Motor neuron (in vitro differentiated cells): ENCODE measurements at regions not wholly inside any gene's neighbourhood (a gene's known extent, or its start where the extent isn't known, plus 50 kb on each side); places are given as distances from the start of the nearest gene placed in this dataset.

ENCODE experiments used
- ATAC-seq, 8 experiments: fragments of 200-7000 bp; cut with Tn5 transposase; replicated peaks in 6 of 8; 2 replicates each; pipeline ENCODE4 v1.8.0; 2021; ENCODE audit warnings: mild to moderate bottlenecking in 8 of 8, moderate library complexity in 8 of 8
- H3K27ac ChIP-seq, 2 donors: fragments of 250-450 bp; sonication (Bioruptor Pico); 2 replicates each; pipeline ENCODE4 v1.9.0; 2021; ENCODE audit warnings: antibody characterized with exemption in 2 of 2, mild to moderate bottlenecking in 2 of 2, moderate library complexity in 1 of 2
- H3K4me1 ChIP-seq, 2 donors: fragments of 250-450 bp; sonication (Bioruptor Pico); replicated peaks in 1 of 2; 2 replicates each; pipeline ENCODE4 v1.6.1; 2021; ENCODE audit warnings: antibody characterized with exemption in 2 of 2, mild to moderate bottlenecking in 2 of 2, moderate library complexity in 1 of 2
- H3K4me3 ChIP-seq, 5 donors: fragments of 250-450 bp; sonication (Bioruptor Pico); 2 replicates each; pipeline ENCODE4 v1.9.0; 2021; ENCODE audit warnings: antibody characterized with exemption in 5 of 5, mild to moderate bottlenecking in 5 of 5, moderate library complexity in 4 of 5
- WGBS, 10 experiments: fragments of 450-650 bp; shearing (Covaris generic); methylation state at CpG; one replicate each; pipeline ENCODE4 v1.0.0; 2022; 5-methylcytosine and 5-hydroxymethylcytosine counted together
- in situ Hi-C, 9 experiments: fragments of 400-800 bp; cut with MboI; loops; one replicate each; pipeline ENCODE4 v1.15.0; 2021; ENCODE audit warnings: low sequenced_read_pairs in 9 of 9, low pct_unique_long_range_greater_than_20kb in 2 of 9; ENCODE audit not compliant: unreplicated experiment in 9 of 9

DNA sequence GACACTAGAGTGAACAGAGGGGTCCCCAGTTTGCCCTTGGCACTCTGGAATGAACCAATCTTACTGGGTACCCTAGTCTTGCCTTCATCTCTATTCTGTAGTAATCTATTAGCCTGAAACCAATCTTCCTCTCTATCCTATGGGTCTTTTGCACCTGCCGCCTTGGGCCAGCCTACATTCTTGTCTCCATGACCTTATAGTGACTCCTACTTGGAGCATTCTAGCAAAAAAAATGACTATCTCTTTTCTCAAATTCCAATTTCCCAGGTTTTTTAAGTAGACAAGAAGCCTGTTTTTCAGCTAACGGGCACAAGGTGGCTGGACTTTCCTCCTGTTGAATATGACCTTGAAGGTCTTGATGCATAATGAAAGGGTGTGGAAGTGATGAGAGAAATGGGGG lies 568.7 kb downstream of the TRAM1L1 start:
- ATAC-seq = no peak
- H3K4me1 ChIP-seq = no peaks in the 10 kb centered on the region
- 0 to 100% (median 83%) methylated on average over 1 to 2 of the region's 2 CpGs; no CpG with 5 or more reads in 1 of the 10 experiments for WGBS, 10 experiments
- in situ Hi-C loops = no loop called here
- H3K4me3 ChIP-seq = no peak overlapping the region
- no peak overlapping the region for H3K27ac ChIP-seq

- no peaks in the 10 kb centered on the region for H3K4me1 ChIP-seq
- no peak overlapping the region for H3K27ac ChIP-seq
- no peak overlapping the region for H3K4me3 ChIP-seq
- 44% methylated on average over 1 of the region's 1 CpG; no CpG with 5 or more reads in 9 of the 10 experiments for WGBS, 10 experiments
- in situ Hi-C loops = no loop called here
- no peak for ATAC-seq
These were observed 569.4 kb downstream of the TRAM1L1 start for GRCh38 chr4:116515959-116516358.

DNA sequence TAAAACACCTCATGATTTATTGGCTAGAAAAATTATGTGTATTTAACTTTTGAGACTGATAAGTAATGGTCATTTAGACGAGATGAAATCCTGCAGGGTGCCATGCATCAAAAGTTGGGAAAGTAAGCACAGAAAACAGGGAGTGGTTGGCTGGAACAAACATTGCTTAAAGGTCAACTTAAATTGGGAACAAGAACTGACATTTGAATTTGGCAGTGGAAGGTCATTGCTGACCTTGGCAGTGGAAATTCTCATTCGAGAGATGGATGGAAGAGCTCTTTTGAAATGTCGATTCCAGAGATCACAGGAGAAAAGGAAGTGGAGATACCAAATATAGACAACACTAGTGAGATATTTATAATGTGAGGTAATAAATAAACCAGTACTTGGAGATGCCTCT lies 572.8 kb downstream of the TRAM1L1 start:
- H3K4me3 ChIP-seq = no peak overlapping the region
- no peak overlapping the region for H3K27ac ChIP-seq
- no peaks in the 10 kb centered on the region for H3K4me1 ChIP-seq
- in situ Hi-C loops = no loop called here
- no peak for ATAC-seq
- 0 to 82% (median 60%) methylated on average over 1 to 3 of the region's 3 CpGs; no CpG with 5 or more reads in 3 of the 10 experiments for WGBS, 10 experiments

GRCh38 chr4:116501954-116502353 lies 583.4 kb downstream of the TRAM1L1 start:
- H3K4me1 ChIP-seq = no peaks in the 10 kb centered on the region
- 3 to 100% (median 60%) methylated on average over 1 to 4 of the region's 4 CpGs; no CpG with 5 or more reads in 2 of the 10 experiments for WGBS, 10 experiments
- H3K27ac ChIP-seq = no peak overlapping the region
- in situ Hi-C loops = no loop called here
- peak in 1 of 8 experiments; percentile 25 for ATAC-seq
- H3K4me3 ChIP-seq = no peak overlapping the region

GRCh38 chr4:116500225-116500624 lies 585.2 kb downstream of the TRAM1L1 start:
- in situ Hi-C loops = no loop called here
- Histone ChIP-seq H3K27ac (no peak overlapping the region), H3K4me3 (no peak overlapping the region), H3K4me1 (no peaks in the 10 kb centered on the region)
- 0 to 100% (median 52%) methylated on average over 1 to 2 of the region's 2 CpGs; no CpG with 5 or more reads in 2 of the 10 experiments for WGBS, 10 experiments
- no peak for ATAC-seq

GRCh38 chr4:116489739-116490138 lies 595.6 kb downstream of the TRAM1L1 start:
- no peak for ATAC-seq
- in situ Hi-C loops = no loop called here
- Histone ChIP-seq H3K4me1 (no peaks in the 10 kb centered on the region), H3K4me3 (no peak overlapping the region), H3K27ac (no peak overlapping the region)

DNA sequence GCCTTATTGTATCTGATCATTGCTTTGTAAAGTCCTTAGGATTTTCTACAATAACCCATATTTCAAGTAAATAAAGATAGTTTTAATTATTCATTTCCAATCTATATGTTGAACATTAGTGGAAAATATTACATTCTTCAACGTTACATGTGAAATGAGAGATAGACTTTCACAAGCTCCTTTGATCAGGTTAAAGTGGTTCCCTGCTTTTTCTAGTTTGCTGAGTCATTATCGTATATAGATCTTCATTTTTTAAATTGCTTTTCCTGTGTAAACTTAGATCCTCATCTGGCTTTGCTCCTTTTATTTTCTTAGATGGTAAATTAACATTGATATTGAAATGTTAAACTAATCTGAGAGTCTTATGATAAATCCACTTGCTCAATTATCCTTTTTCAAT lies 599.0 kb downstream of the TRAM1L1 start:
- WGBS, 10 experiments = 0 to 100% (median 78%) methylated on average over 1 to 2 of the region's 2 CpGs
- in situ Hi-C loops = no loop called here
- no peak for ATAC-seq
- Histone ChIP-seq H3K4me3 (no peak overlapping the region), H3K4me1 (no peaks in the 10 kb centered on the region), H3K27ac (no peak overlapping the region)

GRCh38 chr4:116480546-116480945 lies 604.8 kb downstream of the TRAM1L1 start:
- H3K4me3 ChIP-seq = no peak overlapping the region
- in situ Hi-C loops = no loop called here
- ATAC-seq = no peak
- WGBS, 10 experiments = 10 to 90% (median 51%) methylated on average over 2 to 3 of the region's 3 CpGs; no CpG with 5 or more reads in 1 of the 10 experiments
- no peak overlapping the region for H3K27ac ChIP-seq
- no peaks in the 10 kb centered on the region for H3K4me1 ChIP-seq

- in situ Hi-C loops = no loop called here
- Histone ChIP-seq H3K27ac (no peak overlapping the region), H3K4me3 (no peak overlapping the region), H3K4me1 (peaks cover 0 to 10% of the 10 kb centered on the region in 2 donors)
- ATAC-seq = no peak
- WGBS, 10 experiments = 70 to 100% (median 98%) methylated on average over 1 to 9 of the region's 10 CpGs; no CpG with 5 or more reads in 4 of the 10 experiments
These were observed 607.0 kb downstream of the TRAM1L1 start for GRCh38 chr4:116478343-116478742.

DNA sequence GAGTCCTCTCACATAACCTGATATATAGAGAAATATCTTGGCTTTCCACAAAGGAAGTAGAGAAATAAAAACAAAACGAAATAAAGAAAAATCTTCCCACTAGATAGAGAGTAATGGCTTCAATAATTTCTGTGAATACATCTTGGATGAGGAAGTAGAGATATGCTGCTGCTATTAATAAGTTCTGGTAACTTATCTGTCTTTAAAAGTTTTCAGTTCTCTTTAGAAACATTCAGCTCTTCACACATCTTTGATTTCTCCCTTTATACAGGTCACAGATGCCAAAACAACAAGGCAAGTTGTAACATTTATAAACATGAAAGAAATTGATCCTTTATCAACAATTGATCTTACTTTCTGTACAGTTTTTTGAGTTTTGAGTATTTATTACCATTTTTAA lies 615.8 kb downstream of the TRAM1L1 start:
- in situ Hi-C loops = no loop called here
- H3K4me1 ChIP-seq = peaks cover 0 to 13% of the 10 kb centered on the region in 2 donors
- H3K4me3 ChIP-seq = no peak overlapping the region
- no peak overlapping the region for H3K27ac ChIP-seq
- 0 to 57% (median 40%) methylated on average over 1 of the region's 1 CpG; no CpG with 5 or more reads in 1 of the 10 experiments for WGBS, 10 experiments
- no peak for ATAC-seq

DNA sequence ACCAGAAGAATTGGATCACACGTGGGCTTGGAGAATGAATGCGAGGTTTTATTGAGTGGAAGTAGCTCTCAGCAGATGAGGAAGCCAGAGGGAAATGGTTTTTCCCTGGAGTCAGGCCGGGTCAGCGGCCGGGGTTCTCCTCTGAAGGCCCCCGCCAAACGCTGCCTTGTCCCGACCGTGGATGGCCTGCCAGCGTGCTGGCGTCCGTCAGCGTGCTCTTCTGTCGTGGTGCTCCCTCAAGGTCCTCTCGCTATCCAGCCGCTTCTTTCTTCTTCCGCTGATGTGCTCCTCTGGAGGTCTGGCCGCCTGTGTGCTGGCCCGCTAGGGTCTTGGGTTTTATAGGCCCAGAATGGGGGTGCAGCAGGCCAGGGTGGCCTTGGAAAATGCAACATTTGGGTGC lies 632.2 kb downstream of the TRAM1L1 start:
- Histone ChIP-seq H3K4me1 (peaks cover 0 to 2% of the 10 kb centered on the region in 2 donors), H3K4me3 (no peak overlapping the region), H3K27ac (no peak overlapping the region)
- 0 to 97% (median 86%) methylated on average over 1 to 11 of the region's 19 CpGs; no CpG with 5 or more reads in 5 of the 10 experiments for WGBS, 10 experiments
- in situ Hi-C loops = no loop called here
- ATAC-seq = no peak

DNA sequence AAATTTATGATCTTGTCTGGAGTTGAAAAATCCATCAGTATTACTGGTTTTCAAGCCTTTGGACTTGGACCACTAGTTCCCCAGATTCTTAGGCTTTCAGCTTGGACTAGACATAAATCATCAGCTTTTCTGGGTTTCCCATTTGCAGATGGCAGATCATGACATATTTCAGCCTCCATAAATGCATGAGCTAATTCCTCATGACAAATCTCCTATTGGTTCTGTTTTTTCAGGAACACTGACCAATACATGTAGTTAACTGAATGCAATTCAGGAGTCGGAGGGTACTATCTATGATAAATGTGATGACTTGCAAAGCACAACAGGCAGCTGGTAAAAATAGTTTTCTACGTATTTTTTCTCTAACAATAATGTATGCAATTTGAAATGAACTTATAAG lies 635.6 kb downstream of the TRAM1L1 start:
- ATAC-seq = peak in 5 of 8 experiments; percentile 82 to 95 (median 90)
- Histone ChIP-seq H3K27ac (no peak overlapping the region), H3K4me3 (no peak overlapping the region), H3K4me1 (peaks cover 0 to 2% of the 10 kb centered on the region in 2 donors)
- WGBS, 10 experiments = 6 to 78% (median 31%) methylated on average over 1 to 2 of the region's 2 CpGs
- in situ Hi-C loops = no loop called here

DNA sequence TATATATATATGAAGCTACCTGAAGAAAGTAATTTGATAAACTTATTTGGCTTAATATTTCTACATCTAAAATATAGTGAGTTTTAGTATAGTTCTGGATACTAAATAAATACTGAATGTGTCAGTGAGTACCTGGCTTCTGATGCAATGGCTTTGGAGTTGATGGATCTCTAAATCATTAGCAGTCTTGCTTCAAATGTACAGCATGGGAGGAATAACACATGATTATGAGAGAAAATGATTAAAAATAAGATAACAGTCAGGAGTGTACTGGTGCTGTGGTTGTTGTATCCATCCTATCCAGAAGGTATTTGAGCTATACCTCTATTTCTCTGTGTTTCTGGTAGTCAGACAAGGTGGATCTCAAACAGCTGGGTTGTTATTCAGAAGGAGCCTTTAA lies 641.3 kb downstream of the TRAM1L1 start:
- Histone ChIP-seq H3K27ac (no peak overlapping the region), H3K4me3 (no peak overlapping the region), H3K4me1 (peaks cover 0 to 3% of the 10 kb centered on the region in 2 donors)
- in situ Hi-C loops = no loop called here
- peak in 4 of 8 experiments; percentile 33 to 70 (median 52) for ATAC-seq

DNA sequence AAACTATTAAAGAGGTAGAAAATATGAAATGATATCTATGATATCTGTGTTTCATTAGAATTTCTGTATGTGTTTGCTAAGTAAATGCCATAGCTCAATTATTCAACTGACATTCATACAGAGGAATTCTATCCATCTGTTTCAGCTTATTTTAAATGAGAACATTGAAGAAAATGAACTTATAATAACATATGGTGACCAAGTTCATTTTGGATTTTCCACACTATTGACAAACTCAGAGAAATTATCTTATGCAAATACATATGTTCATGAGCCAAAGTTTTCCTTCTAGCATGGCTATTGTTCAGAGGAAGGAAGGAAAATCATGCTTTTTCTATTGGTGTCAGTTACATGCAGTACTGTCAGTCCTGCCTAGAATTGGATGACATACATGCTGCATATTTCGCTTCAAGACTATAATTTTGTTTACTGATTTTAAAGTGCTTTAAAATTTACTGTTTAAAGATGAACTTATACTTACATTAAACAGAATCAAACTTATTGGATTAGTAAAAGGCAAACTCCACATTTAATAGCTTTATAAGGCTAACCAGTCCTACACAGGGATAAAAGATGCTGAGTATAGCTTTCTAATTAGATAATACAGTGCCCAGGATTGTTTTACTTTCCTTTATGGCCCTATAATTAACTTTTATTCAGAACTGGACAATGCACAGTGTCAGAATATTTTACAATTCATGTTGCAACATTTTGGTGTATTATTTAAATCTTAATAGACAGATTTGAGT lies 646.2 kb downstream of the TRAM1L1 start:
- 0 to 100% (median 80%) methylated on average over 1 of the region's 1 CpG; no CpG with 5 or more reads in 5 of the 10 experiments for WGBS, 10 experiments
- H3K27ac ChIP-seq = no peak overlapping the region
- peaks cover 0 to under 1% of the 10 kb centered on the region in 2 donors for H3K4me1 ChIP-seq
- H3K4me3 ChIP-seq = no peak overlapping the region
- ATAC-seq = no peak
- in situ Hi-C loops = no loop called here
